Smooth muscle cell (in vitro differentiated cells): ENCODE measurements at regions not wholly inside any gene's neighbourhood (a gene's known extent, or its start where the extent isn't known, plus 50 kb on each side); places are given as distances from the start of the nearest gene placed in this dataset.

ENCODE experiments used
- DNase-seq: peaks from one replicate; lab custom pipeline; 2025; ENCODE audit not compliant: unreplicated experiment; lab: John Stamatoyannopoulos, UW
- H2AFZ ChIP-seq: fragments of 200-600 bp; sonication (generic); 2 replicates; pipeline ENCODE4 v1.6.0; 2016; ENCODE audit warnings: antibody characterized with exemption, low read depth, mild to moderate bottlenecking
- H3F3A ChIP-seq: fragments of 200-600 bp; sonication (generic); 2 replicates; pipeline ENCODE4 v1.6.0; 2017; ENCODE audit warnings: antibody characterized with exemption, low read depth
- H3K27ac ChIP-seq: fragments of 200-600 bp; sonication (generic); 2 replicates; pipeline ENCODE4 v1.5.1; 2016; ENCODE audit warnings: low read depth, mild to moderate bottlenecking
- H3K27me3 ChIP-seq: fragments of 200-600 bp; sonication (generic); 2 replicates; pipeline ENCODE4 v1.6.1; 2016; ENCODE audit warnings: low read depth, mild to moderate bottlenecking
- H3K36me3 ChIP-seq: fragments of 200-600 bp; sonication (generic); 2 replicates; pipeline ENCODE4 v1.5.1; 2016; ENCODE audit warnings: low read depth
- H3K4me1 ChIP-seq: fragments of 200-600 bp; sonication (generic); 2 replicates; pipeline ENCODE4 v1.5.1; 2016; ENCODE audit warnings: low read depth
- H3K4me2 ChIP-seq: fragments of 200-600 bp; sonication (generic); 2 replicates; pipeline ENCODE4 v1.6.0; 2016; ENCODE audit warnings: mild to moderate bottlenecking
- H3K4me3 ChIP-seq: fragments of 200-600 bp; sonication (generic); 2 replicates; pipeline ENCODE4 v1.5.1; 2016; ENCODE audit warnings: mild to moderate bottlenecking
- H3K79me2 ChIP-seq: fragments of 200-600 bp; sonication (generic); 2 replicates; pipeline ENCODE4 v1.6.0; 2016; ENCODE audit warnings: low read depth, mild to moderate bottlenecking
- H3K9ac ChIP-seq: fragments of 200-600 bp; sonication (generic); 2 replicates; pipeline ENCODE4 v1.6.0; 2016; ENCODE audit warnings: low read depth
- H3K9me3 ChIP-seq: fragments of 200-600 bp; sonication (generic); replicated peaks from 2 replicates; pipeline ENCODE4 v1.5.1; 2016; ENCODE audit warnings: low read depth
- H4K20me1 ChIP-seq: fragments of 200-600 bp; sonication (generic); 2 replicates; pipeline ENCODE4 v1.6.0; 2016; ENCODE audit warnings: low read depth
- WGBS: methylation state at CpG from one replicate; pipeline ENCODE4 v1.1.7; 2016; ENCODE audit warnings: low lambda C conversion rate; 5-methylcytosine and 5-hydroxymethylcytosine counted together
- TF ChIP-seq, protein P1 (sequence below): fragments of 200-600 bp; sonication (generic); IDR thresholded peaks from 2 replicates; pipeline ENCODE4 v1.5.1; 2017; ENCODE audit warnings: borderline replicate concordance, mild to moderate bottlenecking, antibody characterized with exemption; ENCODE audit not compliant: insufficient read depth, poor library complexity, severe bottlenecking

DNA sequence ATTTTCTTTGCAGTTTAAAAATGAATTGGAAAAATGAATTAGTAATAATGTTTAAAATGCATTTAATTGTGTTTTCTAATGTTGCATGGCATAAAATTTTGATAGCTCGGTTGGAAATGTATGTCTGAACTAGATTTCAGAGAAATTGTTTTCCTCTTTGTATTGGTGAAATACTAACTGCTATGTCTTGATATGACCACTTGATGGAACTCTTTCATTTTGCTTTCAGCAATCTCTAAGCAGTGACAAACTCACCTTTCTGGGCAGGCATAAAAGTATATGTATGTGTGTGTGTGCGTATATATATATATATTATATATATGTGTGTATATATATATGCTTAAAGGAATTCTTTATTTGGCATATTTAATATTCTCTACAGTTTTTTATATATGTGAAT lies 239.3 kb upstream of the ZNF717 start:
- Histone ChIP-seq H3K27me3 (no peaks in the 10 kb centered on the region), H3K4me2 (no peak overlapping the region), H3K9me3 (no peaks in the 10 kb centered on the region), H3K9ac (no peak overlapping the region), H4K20me1 (no peaks in the 10 kb centered on the region), H2AFZ (no peak overlapping the region), H3K27ac (no peak overlapping the region), H3K4me3 (no peak overlapping the region), H3K36me3 (no peaks in the 10 kb centered on the region), H3F3A (no peaks in the 10 kb centered on the region), H3K4me1 (no peaks in the 10 kb centered on the region), H3K79me2 (no peaks in the 10 kb centered on the region)
- TF ChIP-seq, protein P1, sequence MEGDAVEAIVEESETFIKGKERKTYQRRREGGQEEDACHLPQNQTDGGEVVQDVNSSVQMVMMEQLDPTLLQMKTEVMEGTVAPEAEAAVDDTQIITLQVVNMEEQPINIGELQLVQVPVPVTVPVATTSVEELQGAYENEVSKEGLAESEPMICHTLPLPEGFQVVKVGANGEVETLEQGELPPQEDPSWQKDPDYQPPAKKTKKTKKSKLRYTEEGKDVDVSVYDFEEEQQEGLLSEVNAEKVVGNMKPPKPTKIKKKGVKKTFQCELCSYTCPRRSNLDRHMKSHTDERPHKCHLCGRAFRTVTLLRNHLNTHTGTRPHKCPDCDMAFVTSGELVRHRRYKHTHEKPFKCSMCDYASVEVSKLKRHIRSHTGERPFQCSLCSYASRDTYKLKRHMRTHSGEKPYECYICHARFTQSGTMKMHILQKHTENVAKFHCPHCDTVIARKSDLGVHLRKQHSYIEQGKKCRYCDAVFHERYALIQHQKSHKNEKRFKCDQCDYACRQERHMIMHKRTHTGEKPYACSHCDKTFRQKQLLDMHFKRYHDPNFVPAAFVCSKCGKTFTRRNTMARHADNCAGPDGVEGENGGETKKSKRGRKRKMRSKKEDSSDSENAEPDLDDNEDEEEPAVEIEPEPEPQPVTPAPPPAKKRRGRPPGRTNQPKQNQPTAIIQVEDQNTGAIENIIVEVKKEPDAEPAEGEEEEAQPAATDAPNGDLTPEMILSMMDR: peak; percentile 50
- no peak for DNase-seq
- 47% methylated on average over 2 of the region's 2 CpGs for WGBS

DNA sequence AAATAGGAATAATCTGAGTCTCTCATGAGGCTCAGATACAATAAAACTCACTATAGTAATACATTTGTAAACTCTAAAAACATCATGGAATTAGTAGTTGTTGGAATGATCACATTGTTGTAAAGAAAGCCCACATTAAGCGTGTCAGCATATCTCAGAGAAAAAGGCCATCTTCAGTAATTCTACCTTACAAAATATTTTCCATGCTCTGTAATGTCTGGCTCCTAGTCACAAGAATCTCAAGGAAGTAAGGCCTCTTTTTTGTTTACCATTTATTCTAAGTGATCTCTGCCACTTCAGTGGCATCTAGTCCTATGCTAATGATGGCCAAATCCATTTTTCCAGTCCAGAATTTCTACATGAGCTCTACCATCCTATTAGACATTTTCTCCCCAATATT lies 240.2 kb upstream of the ZNF717 start:
- TF ChIP-seq, protein P1: no peak
- WGBS: 70% methylated on average over 1 of the region's 1 CpG
- H3K27ac ChIP-seq: no peak overlapping the region
- no peak for DNase-seq
- no peaks in the 10 kb centered on the region for H3K4me1 ChIP-seq
- no peaks in the 10 kb centered on the region for H3K36me3 ChIP-seq
- peak overlapping the region; percentile 50 for H2AFZ ChIP-seq
- H3F3A ChIP-seq: no peaks in the 10 kb centered on the region
- no peaks in the 10 kb centered on the region for H3K9me3 ChIP-seq
- H3K4me3 ChIP-seq: no peak overlapping the region
- no peak overlapping the region for H3K4me2 ChIP-seq
- no peak overlapping the region for H3K9ac ChIP-seq
- H4K20me1 ChIP-seq: no peaks in the 10 kb centered on the region
- H3K27me3 ChIP-seq: no peaks in the 10 kb centered on the region
- no peaks in the 10 kb centered on the region for H3K79me2 ChIP-seq

DNA sequence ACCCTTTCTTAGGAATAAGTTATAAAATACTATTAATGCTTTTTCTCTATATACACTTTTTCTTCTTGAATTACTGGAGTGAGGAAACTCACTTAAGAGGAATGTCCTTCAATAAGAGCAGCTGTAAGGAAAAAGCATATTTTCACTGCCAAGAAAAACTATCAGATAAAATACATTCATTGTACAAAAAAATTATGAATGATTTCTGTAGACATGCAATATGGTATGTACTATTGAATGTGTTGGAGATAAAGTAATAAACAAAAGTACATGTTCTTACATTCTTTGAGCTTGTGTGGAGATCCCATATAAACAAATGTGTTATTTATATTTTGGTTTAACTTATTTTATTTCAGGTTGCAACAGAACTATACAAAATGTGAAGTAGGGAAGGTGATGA lies 241.0 kb upstream of the ZNF717 start:
- H4K20me1 ChIP-seq: no peaks in the 10 kb centered on the region
- H3K4me2 ChIP-seq: no peak overlapping the region
- no peaks in the 10 kb centered on the region for H3K27me3 ChIP-seq
- H3K27ac ChIP-seq: no peak overlapping the region
- H3K79me2 ChIP-seq: no peaks in the 10 kb centered on the region
- no peak overlapping the region for H3K9ac ChIP-seq
- H3F3A ChIP-seq: no peaks in the 10 kb centered on the region
- no peaks in the 10 kb centered on the region for H3K9me3 ChIP-seq
- TF ChIP-seq, protein P1: no peak
- H2AFZ ChIP-seq: no peak overlapping the region
- no peak overlapping the region for H3K4me3 ChIP-seq
- H3K4me1 ChIP-seq: no peaks in the 10 kb centered on the region
- DNase-seq: no peak
- H3K36me3 ChIP-seq: no peaks in the 10 kb centered on the region

DNA sequence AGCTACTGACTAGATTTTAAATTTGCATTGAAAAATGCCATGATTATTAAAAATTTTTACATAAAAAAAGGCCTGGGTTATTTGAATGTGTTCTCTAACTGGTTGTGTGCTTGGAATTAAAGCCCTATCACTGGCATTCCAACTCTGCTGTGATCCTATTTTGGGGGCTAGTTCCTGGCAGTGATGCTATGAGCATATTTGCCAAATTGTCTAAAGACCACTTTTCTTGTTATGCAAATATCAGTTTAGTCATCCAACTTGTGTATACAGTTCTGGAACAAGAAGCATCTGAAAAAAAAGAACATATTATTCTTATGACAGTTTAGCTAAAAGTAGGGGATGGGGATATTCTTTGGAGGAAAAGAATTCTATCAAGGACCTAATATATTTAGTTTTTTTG lies 243.4 kb upstream of the ZNF717 start:
- Histone ChIP-seq H3K9me3 (no peaks in the 10 kb centered on the region), H3K36me3 (no peaks in the 10 kb centered on the region), H3K79me2 (no peaks in the 10 kb centered on the region), H3K27ac (no peak overlapping the region), H3K4me2 (no peak overlapping the region), H3K27me3 (no peaks in the 10 kb centered on the region), H3K9ac (no peak overlapping the region), H3K4me1 (no peaks in the 10 kb centered on the region), H3K4me3 (no peak overlapping the region), H4K20me1 (no peaks in the 10 kb centered on the region), H3F3A (no peaks in the 10 kb centered on the region), H2AFZ (no peak overlapping the region)
- DNase-seq: no peak
- TF ChIP-seq, protein P1: no peak
